ENCODE measurements at regions not wholly inside any gene's neighbourhood (a gene's known extent, or its start where the extent isn't known, plus 50 kb on each side); places are given as distances from the start of the nearest gene placed in this dataset.
"Not testable (repeated sequence)": the region's sequence is repeated elsewhere in the genome, so short reads cannot be mapped to it uniquely, and the experiment has no call there.

DNA sequence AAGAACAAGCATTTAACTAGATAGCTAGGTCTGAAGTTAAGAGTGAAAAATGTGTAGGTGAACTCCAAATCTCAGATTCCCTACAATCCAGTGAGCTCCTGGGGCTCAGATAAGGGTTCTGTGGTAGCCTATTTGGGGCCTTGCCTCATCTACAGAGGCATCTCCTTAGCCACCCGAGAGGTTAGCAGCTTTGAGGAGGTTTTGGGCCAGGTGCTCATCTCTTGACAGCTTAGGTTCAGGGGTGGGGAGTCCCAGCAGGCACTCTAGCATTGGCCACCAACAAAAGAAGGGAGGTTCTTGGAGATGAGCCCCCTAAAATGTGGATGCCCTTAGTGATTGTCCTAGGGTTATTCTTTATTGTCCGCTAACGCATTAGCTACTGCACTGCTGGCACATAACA, 184.4 kb upstream of the B3GAT1 start:
- TF ChIP-seq, protein P1, sequence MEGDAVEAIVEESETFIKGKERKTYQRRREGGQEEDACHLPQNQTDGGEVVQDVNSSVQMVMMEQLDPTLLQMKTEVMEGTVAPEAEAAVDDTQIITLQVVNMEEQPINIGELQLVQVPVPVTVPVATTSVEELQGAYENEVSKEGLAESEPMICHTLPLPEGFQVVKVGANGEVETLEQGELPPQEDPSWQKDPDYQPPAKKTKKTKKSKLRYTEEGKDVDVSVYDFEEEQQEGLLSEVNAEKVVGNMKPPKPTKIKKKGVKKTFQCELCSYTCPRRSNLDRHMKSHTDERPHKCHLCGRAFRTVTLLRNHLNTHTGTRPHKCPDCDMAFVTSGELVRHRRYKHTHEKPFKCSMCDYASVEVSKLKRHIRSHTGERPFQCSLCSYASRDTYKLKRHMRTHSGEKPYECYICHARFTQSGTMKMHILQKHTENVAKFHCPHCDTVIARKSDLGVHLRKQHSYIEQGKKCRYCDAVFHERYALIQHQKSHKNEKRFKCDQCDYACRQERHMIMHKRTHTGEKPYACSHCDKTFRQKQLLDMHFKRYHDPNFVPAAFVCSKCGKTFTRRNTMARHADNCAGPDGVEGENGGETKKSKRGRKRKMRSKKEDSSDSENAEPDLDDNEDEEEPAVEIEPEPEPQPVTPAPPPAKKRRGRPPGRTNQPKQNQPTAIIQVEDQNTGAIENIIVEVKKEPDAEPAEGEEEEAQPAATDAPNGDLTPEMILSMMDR (IDR thresholded peaks at IDR 0.05): no peak
- peaks cover 0 to 14% (median 0%) of the 10 kb centered on the region in 11 donors for H3K9me3 ChIP-seq
- no peaks in the 10 kb centered on the region for H3K36me3 ChIP-seq
- intact Hi-C loops (cut with DNase I): no loop called here
- whole genome bisulfite sequencing, 2 donors: 83 to 85% methylated on average over 3 of the region's 3 CpGs
- H3K4me1 ChIP-seq: no peaks in the 10 kb centered on the region
- no peak overlapping the region for H3K4me3 ChIP-seq
- DNase-seq: no peak
- peaks cover 0 to 74% (median 11%) of the 10 kb centered on the region in 7 donors for H3K27me3 ChIP-seq
- no peak overlapping the region for H3K27ac ChIP-seq
- no peak for ATAC-seq

GRCh38 chr11:134592391-134592990, 180.4 kb upstream of the B3GAT1 start:
- peaks cover 0 to 77% (median 3%) of the 10 kb centered on the region in 7 donors for H3K27me3 ChIP-seq
- no peaks in the 10 kb centered on the region for H3K4me1 ChIP-seq
- intact Hi-C loops (cut with DNase I): no loop called here
- TF ChIP-seq, protein P1 (IDR thresholded peaks at IDR 0.05): peak in 2 of 9 donors; percentile 32 to 44
- no peaks in the 10 kb centered on the region for H3K36me3 ChIP-seq
- DNase-seq (no peak), ATAC-seq (no peak)
- H3K4me3 ChIP-seq: no peak overlapping the region
- H3K9me3 ChIP-seq: peaks cover 0 to 14% (median 0%) of the 10 kb centered on the region in 11 donors
- no peak overlapping the region for H3K27ac ChIP-seq

DNA sequence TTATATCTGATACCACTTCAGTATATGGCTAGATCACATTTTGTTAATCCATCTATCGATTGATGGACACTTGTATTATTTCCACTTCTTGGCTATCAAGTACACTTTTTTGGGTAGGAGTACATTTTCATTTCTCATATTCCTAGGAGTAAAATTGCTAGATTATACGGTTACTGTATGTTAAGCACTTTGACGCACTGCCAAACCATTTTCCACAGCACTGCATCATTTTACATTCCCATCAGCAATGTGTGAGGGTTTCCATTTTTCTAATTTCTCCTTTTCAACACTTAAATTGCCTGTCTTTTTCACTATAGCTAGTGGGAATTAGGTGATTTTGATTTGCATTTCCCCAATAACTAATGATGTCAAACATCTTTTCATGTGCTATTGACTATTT, 179.3 kb upstream of the B3GAT1 start:
- WGBS, 2 donors: 82 to 86% methylated on average over 3 of the region's 3 CpGs
- Histone ChIP-seq H3K4me1 (no peaks in the 10 kb centered on the region), H3K4me3 (no peak overlapping the region), H3K9me3 (peaks cover 0 to 14% (median 0%) of the 10 kb centered on the region in 11 donors), H3K27ac (no peak overlapping the region), H3K27me3 (peaks cover 0 to 74% (median 8%) of the 10 kb centered on the region in 7 donors), H3K36me3 (no peaks in the 10 kb centered on the region)
- DNase-seq (no peak), ATAC-seq (no peak)
- TF ChIP-seq, protein P1 (IDR thresholded peaks at IDR 0.05): no peak
- intact Hi-C loops (cut with DNase I): no loop called here

- TF ChIP-seq, protein P1 (IDR thresholded peaks at IDR 0.05): no peak
- ATAC-seq: no peak
- DNase-seq: no peak
- H3K4me3 ChIP-seq: no peak overlapping the region
- intact Hi-C loops (cut with DNase I): no loop called here
- H3K9me3 ChIP-seq: peaks cover 0 to 14% (median 0%) of the 10 kb centered on the region in 11 donors
- H3K27ac ChIP-seq: no peak overlapping the region
- whole genome bisulfite sequencing, 2 donors: 59 to 61% methylated on average over 5 of the region's 5 CpGs
- H3K4me1 ChIP-seq: peaks cover 0 to 18% (median 11%) of the 10 kb centered on the region in 9 donors
- H3K36me3 ChIP-seq: no peaks in the 10 kb centered on the region
- H3K27me3 ChIP-seq: peaks cover 0 to 65% (median 13%) of the 10 kb centered on the region in 7 donors
Observed at GRCh38 chr11:134589129-134589528, 177.1 kb upstream of the B3GAT1 start.

DNA sequence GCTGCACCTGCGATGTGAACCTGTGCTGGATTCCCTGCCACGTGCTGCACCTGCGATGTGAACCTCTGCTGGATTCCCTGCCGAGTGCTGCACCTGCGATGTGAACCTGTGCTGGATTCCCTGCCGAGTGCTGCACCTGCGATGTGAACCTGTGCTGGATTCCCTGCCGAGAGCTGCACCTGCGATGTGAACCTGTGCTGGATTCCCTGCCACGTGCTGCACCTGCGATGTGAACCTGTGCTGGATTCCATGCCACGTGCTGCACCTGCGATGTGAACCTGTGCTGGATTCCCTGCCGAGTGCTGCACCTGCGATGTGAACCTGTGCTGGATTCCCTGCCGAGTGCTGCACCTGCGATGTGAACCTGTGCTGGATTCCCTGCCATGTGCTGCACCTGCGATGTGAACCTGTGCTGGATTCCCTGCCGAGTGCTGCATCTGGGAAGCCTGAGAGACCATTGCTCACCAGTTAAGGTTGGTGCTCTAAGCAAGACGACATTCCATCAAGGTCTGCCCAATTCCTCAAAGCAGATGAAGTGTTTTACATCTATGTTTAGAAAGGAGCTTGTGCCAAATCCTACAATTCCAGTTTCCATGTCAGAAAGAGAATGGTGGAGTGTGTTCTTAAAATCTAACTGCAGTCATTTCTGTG, 176.5 kb upstream of the B3GAT1 start:
- not testable (repeated sequence) for ATAC-seq, H3K36me3 ChIP-seq
- 82 to 84% methylated on average over 20 of the region's 20 CpGs for WGBS, 2 donors

More for the DNA sequence above, 176.5 kb upstream of the B3GAT1 start:
- DNase-seq; intact Hi-C loops (cut with DNase I); H3K4me3 ChIP-seq; H3K27ac ChIP-seq: not testable (repeated sequence)
- Histone ChIP-seq H3K4me1 (peaks cover 0 to 23% (median 15%) of the 10 kb centered on the region in 9 donors), H3K27me3 (peaks cover 0 to 60% (median 13%) of the 10 kb centered on the region in 7 donors), H3K9me3 (peaks cover 0 to 13% (median 0%) of the 10 kb centered on the region in 11 donors)

Measured in heart right ventricle (tissue), 16 donors.